ENCODE measurements at regions not wholly inside any gene's neighbourhood (a gene's known extent, or its start where the extent isn't known, plus 50 kb on each side); places are given as distances from the start of the nearest gene placed in this dataset.

- intact Hi-C loops (cut with DNase I) = no loop called here
- TF ChIP-seq, protein P1, sequence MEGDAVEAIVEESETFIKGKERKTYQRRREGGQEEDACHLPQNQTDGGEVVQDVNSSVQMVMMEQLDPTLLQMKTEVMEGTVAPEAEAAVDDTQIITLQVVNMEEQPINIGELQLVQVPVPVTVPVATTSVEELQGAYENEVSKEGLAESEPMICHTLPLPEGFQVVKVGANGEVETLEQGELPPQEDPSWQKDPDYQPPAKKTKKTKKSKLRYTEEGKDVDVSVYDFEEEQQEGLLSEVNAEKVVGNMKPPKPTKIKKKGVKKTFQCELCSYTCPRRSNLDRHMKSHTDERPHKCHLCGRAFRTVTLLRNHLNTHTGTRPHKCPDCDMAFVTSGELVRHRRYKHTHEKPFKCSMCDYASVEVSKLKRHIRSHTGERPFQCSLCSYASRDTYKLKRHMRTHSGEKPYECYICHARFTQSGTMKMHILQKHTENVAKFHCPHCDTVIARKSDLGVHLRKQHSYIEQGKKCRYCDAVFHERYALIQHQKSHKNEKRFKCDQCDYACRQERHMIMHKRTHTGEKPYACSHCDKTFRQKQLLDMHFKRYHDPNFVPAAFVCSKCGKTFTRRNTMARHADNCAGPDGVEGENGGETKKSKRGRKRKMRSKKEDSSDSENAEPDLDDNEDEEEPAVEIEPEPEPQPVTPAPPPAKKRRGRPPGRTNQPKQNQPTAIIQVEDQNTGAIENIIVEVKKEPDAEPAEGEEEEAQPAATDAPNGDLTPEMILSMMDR (IDR thresholded peaks at IDR 0.05) = no peak
- no peak overlapping the region for H3K4me3 ChIP-seq
- H3K4me1 ChIP-seq (replicated peaks in 1 of 2) = no peaks in the 10 kb centered on the region
- WGBS, 4 donors = 73 to 86% (median 80%) methylated on average over 3 to 5 of the region's 5 CpGs
- no peaks in the 10 kb centered on the region for H3K9me3 ChIP-seq (replicated peaks in 1 of 3)
- DNase-seq = no peak
- no peak overlapping the region for H3K27ac ChIP-seq
- H3K27me3 ChIP-seq = peaks cover 3% of the 10 kb centered on the region
- no peaks in the 10 kb centered on the region for H3K36me3 ChIP-seq (replicated peaks in 1 of 2)
Observed at GRCh38 chr2:16245481-16246054, 305.2 kb downstream of the MYCN start.

GRCh38 chr2:16244966-16245320 lies 304.6 kb downstream of the MYCN start:
- TF ChIP-seq POLR2A (IDR thresholded peaks at IDR 0.05) = no peak
- TF ChIP-seq, protein P1 (IDR thresholded peaks at IDR 0.05) = no peak
- Histone ChIP-seq H3K27ac (no peak overlapping the region), H3K4me1 (replicated peaks in 1 of 2) (no peaks in the 10 kb centered on the region), H3K27me3 (peaks cover 2% of the 10 kb centered on the region), H3K4me3 (no peak overlapping the region), H3K9me3 (replicated peaks in 1 of 3) (no peaks in the 10 kb centered on the region), H3K36me3 (replicated peaks in 1 of 2) (no peaks in the 10 kb centered on the region)
- intact Hi-C loops (cut with DNase I) = no loop called here
- DNase-seq = no peak
- 88 to 91% (median 90%) methylated on average over 5 of the region's 5 CpGs for WGBS, 4 donors

DNA sequence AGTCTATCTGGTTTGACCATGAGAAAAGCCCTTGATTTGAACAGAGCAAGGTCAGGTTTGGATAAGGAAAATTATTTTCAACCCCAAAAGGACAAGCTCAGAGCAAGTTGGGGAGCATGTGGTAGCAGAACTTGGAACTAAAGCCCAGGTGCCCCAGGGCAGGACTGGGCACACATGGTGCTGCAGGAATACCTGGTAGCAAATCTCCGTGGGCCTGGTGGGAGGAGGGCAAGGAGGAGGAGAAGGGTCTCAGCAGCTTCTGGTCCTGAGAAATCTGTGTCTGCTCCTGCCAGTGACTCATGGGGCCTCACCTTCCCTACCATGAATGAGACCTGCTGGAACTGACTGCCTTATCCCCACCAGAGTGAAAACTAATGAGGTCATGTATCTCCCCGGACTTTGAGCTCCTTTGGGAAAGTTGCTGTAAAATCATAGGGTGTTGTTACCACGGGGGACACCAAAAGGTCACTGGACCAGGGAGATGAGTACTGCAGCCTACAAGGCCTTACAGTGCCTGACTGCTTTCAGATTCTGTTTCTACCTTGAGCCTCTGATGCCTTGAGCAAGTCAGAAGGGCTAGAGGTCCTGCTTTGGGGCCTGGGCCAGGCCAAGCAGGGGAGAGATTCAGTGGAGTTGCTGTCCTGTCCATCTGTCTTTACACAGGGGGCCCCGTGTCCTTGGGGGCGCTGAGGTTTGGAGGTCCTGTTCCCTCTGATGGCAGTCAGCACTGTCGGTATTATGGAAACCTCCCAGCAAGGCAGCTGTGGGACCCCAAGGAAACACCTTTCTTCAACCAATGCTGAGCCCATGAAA lies 304.0 kb downstream of the MYCN start:
- no peak for DNase-seq
- no peaks in the 10 kb centered on the region for H3K27me3 ChIP-seq
- no peak for TF ChIP-seq POLR2A (IDR thresholded peaks at IDR 0.05)
- TF ChIP-seq, protein P1 (IDR thresholded peaks at IDR 0.05) = no peak
- H3K36me3 ChIP-seq (replicated peaks in 1 of 2) = no peaks in the 10 kb centered on the region
- H3K27ac ChIP-seq = no peak overlapping the region
- H3K4me3 ChIP-seq = no peak overlapping the region
- WGBS, 4 donors = 63 to 85% (median 82%) methylated on average over 4 to 6 of the region's 6 CpGs
- intact Hi-C loops (cut with DNase I) = no loop called here
- no peaks in the 10 kb centered on the region for H3K4me1 ChIP-seq (replicated peaks in 1 of 2)
- H3K9me3 ChIP-seq (replicated peaks in 1 of 3) = no peaks in the 10 kb centered on the region

- Histone ChIP-seq H3K4me3 (no peak overlapping the region), H3K9me3 (replicated peaks in 1 of 3) (no peaks in the 10 kb centered on the region), H3K4me1 (replicated peaks in 1 of 2) (no peaks in the 10 kb centered on the region), H3K36me3 (replicated peaks in 1 of 2) (no peaks in the 10 kb centered on the region), H3K27ac (no peak overlapping the region), H3K27me3 (no peaks in the 10 kb centered on the region)
- TF ChIP-seq, protein P1 (IDR thresholded peaks at IDR 0.05) = no peak
- TF ChIP-seq POLR2A (IDR thresholded peaks at IDR 0.05) = no peak
- WGBS, 4 donors = 85 to 91% (median 89%) methylated on average over 8 to 10 of the region's 10 CpGs
- intact Hi-C loops (cut with DNase I) = no loop called here
- no peak for DNase-seq
Observed at GRCh38 chr2:16243411-16243996, 303.2 kb downstream of the MYCN start.
